HG03066 (cell line): ENCODE measurements at regions not wholly inside any gene's neighbourhood (a gene's known extent, or its start where the extent isn't known, plus 50 kb on each side); places are given as distances from the start of the nearest gene placed in this dataset.

Experiments used
- ATAC-seq: cut with Tn5 transposase; IDR thresholded peaks from one replicate; pipeline ENCODE4 v1.9.1; 2021; ENCODE audit warnings: low read depth; ENCODE audit not compliant: unreplicated experiment

DNA sequence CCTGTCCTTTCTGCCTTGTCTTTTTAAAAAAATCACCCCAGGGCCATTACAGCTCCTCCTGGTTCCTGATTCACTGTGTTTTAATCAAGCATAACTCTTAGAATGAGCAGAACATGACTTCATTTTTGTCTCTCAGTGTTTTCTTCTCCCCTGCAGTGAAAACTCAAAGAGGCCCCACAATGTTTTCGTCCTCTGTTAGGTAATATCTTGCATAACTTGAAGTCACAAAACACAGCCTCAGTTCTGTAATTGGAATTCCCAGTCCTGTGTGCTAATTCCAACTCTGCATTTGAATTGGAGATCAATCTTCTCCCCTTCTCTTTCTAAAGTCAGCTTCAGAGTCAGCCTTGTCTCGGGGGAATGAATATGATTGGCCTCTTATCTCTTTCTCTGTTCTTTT lies 186.5 kb upstream of the NAV2 start:
- no peak for ATAC-seq

DNA sequence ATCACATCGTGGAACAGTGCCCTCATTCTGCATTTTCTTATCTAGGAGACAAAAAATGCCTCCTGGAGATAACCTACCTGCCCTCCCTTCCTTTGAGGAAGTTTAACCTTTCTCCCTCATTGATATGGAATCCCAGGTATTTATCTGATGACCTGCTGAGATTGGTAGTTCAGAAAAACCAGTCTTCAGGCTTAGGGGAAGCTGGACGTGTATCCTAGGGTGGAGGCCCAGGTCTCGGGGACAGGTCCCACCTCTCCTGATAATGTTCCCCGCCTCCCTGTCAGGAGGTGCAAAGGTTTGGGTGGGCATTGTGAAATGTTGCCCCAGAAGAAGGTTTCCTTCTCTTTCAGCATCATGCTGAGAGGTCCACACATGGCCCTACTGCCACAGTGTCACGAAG lies 186.9 kb upstream of the NAV2 start:
- ATAC-seq, result no peak

- no peak for ATAC-seq
These were observed 187.4 kb upstream of the NAV2 start for GRCh38 chr11:19525276-19525675.

DNA sequence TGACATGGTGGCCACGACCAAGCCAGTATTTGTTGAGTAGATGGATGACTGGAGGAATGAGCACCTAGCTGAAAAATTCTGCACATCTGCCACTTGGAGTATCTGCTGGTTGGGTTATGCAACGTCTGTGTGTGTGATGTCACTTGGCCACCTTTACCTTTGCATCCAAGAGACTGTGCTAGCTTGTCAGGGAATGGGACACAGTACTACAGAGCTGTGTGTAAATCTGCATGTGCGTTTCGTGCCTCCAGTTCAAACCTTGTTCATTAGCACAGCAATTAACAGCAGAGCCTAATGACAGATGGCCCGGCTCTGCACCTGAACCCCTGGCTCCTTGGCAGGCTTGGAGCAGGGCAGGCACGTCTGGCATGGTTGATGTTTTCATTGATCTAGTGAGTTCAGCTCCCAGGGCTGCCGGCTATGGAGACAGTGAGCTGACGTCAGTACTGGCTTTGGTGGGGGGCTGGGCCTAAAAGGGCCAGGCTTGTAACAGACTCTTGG lies 188.4 kb upstream of the NAV2 start:
- no peak for ATAC-seq

DNA sequence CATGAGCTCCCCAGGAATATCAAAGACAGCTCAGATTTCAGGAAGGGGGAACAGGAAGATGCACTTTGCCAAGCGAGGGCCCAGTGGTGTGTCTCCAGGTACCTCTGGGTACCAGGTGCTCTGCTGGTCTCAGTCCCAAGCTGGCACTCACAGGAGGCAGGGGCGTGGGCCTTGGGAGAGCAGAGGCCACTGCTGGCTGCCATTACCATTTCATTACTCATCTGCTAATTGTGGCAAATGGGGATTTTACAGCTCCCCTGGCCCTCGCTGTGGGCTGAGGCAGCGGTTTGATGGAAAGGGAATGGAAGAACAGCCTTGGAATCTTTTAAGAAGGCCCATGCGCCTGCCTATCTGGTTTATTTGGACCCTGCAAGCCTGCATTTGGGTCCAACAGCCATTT lies 192.0 kb upstream of the NAV2 start:
- no peak for ATAC-seq

DNA sequence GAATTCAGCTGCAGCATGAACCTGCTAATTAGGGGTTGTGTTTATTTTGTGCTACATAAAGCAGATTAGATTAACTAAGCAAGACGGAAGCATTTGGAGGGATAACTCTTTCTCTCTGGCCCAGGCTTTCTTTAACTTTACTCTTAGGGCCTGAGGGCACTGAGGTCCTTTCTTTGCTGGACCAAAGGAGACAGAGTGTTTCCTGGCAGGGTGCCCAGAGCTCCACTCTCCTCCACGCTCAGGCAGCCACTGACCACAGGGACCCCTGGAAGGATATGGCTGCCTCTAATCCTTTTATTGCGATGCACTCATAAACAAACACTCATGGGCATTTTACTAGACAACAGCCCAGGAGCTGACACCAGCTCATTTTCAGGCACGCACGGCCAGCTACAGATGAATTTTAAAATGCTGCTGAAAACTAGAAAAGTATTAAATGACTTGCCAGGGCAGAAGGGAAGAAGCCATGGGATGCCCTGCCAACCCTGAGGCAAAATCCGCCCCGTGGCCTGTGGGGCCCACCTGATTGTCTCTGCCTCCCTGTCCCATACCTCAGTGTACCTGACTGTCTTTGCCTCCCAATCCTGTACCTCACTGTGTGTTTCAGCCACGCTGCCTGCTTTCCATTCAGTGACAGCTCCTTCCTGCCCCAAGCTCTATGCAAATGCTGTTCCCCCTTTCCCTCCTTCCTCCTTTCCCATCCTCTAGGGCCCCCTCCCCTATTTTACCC lies 192.6 kb upstream of the NAV2 start:
- ATAC-seq, result no peak

- ATAC-seq, result no peak
These were observed 193.3 kb upstream of the NAV2 start for GRCh38 chr11:19519353-19519752.

DNA sequence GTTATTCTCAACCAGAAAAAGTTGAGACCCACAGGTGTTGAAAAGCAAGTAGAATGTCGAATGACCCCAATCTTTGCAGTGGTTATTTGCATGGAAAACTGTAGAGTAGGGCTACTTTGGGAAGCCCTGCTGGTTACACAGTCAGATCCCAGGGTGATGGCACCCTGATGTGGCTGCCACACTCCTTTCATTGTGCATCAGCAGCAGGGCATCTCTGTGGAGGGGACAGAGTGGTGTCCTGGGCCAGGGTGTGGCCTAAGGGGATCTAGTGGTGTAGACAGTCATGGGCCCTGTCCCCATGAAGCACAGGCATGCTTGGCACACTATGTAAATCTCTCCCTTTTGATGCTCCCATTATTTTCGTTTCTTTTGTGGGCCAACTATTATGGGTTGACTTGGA lies 199.4 kb upstream of the NAV2 start:
- no peak for ATAC-seq

GRCh38 chr11:19512618-19513017 lies 200.0 kb upstream of the NAV2 start:
- ATAC-seq, result no peak

DNA sequence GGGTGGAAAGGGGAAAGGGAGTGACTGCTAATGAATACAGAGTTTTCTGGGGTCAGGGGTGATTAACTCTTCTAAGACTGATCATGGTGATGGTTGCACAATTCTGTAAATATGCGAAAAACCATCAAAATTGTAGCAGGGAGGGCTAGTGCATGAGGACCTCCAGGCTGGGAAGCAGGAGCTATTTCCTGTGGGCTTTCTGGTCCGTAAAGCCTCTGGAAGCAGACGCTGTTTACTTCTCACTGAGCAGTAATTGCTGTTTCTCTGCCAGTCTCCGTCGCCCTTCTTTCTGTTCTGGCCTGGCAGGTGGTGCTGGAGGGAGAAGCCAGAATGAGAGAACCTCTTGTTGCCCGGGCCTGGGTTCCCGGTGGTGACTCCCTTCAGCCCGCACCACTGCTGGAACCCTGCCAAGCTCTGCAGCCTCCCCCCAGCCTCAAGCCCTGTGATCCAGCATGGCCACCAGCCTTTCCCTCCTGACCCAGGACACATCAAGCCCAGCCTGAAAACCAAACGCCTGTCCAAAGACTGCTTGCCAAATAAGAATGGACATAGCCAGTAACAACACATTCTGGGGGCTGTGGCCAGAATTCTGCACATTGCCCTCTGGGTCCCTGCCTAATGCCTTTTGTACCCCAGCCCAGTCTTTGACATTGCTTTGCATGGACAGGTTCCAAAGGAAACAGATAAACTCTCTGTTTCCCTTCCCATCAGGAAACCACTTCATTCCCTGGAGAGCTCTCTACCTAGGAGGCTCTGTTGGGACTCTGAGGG lies 201.0 kb upstream of the NAV2 start:
- ATAC-seq, result no peak

GRCh38 chr11:19511066-19511412 lies 201.6 kb upstream of the NAV2 start:
- ATAC-seq, result no peak

- ATAC-seq, result no peak
These were observed 202.2 kb upstream of the NAV2 start for GRCh38 chr11:19510468-19510867.

DNA sequence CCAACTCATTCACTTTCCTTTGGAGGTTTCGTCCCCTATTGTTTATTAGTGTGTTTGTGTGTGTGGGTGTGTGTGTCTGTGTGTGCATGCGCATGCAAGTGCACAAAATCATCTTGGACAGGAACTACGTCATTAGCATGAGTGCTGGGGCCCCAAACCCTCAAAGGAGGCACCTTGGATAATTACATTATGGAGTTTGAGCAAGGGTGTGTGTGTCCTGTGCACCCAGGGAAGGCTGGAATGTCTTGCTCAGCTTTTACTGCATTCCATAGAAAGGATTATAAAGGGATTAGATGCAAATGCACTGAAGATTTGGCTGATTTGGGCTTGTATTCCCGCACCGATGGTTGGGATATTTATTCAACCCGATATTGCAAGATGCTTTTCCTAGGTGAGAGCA lies 203.4 kb upstream of the NAV2 start:
- no peak for ATAC-seq

DNA sequence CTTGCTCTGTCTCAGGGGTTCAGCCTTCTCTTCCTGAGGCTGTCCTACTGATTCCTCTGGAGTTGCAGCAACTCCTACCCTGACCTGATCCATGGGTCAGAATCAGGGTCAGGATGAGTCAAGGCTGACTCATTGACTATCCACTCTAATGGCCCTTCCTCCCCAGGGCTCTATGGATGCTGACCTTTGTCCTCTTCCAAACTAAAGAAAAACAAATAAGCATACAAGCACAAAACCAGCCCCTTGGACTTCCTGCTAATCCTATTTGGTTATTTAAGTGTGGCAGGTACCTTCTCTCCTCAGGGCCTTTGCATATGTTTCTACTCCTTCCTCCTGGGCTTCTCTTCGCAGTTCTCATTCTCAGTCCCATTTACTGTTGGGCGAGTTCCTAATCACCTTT lies 204.5 kb upstream of the NAV2 start:
- no peak for ATAC-seq

- no peak for ATAC-seq
These were observed 205.7 kb upstream of the NAV2 start for GRCh38 chr11:19506816-19507486.

DNA sequence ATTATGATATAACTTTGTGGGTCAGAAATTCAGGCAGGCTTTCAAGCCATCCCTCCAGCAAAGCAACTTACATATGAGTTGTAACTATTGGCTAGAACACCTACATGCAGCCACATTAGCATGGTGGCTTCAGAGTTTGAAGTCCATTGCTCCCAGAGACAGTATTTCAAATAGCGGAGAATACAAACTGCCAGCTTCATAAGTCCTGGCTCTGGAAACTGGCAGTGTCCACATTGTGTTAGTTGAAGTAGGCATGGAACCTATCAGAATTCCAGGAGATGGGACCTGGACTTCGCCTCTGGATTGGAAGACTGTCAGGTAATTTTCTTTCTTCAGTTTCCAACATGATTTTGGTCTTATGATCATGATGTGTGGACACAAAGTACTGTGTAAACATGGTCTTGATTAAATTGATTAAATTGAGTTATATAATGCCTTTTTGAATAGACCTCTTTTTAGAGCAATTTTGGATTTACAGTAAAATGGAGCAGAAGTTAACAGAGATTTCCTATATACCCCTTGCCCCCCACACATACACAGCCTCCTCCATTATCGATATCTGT lies 209.9 kb upstream of the NAV2 start:
- no peak for ATAC-seq

GRCh38 chr11:19501631-19502030 lies 211.0 kb upstream of the NAV2 start:
- ATAC-seq, result no peak

DNA sequence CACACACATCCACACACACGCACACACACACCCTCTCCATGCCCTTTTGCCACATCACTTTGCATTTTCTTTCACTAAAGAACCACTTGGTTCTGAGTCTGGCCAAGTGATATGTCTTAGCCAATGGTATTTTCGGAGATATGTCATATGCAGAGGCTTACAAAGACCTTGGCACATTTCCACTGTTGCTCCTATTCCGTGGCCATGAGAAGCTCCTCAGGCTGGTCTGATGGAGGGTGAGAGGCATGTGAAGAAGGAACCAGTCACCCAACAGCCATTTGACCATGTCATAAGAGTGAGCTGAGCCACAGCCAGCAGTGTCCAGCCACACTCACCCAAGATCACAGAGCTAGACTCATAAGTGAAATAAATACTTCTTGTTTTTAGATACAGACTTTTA lies 212.6 kb upstream of the NAV2 start:
- no peak for ATAC-seq

DNA sequence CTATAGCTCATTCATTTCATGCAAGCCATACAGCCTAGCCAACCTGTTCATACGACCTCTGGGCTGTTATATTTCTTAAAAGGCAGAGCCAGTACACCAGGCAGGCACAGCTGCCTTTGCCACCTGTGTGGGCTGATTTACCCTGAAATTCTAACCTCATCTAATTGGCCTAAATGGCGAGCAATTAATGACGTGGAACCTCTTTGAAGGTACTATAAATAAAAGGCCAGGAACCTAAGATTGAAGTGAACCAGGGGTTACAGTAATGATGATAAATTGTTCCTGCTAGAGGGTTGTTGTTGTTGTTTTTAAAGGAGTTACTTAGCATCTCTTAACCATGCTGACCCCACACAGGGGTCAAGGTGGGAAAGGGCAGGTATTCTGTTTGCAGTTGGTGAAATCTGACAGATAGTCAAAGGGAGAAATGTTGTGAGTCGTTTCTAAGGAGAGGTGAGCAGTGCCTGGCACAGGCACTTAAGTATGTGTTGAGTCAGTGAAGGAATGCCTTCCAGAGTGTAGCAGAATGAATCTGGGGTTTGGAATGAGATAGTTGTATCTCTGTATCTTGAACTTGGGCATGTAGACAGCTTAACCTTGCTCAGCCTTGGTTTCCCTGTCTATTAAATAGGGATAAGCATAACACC lies 213.5 kb upstream of the NAV2 start:
- ATAC-seq, result no peak

DNA sequence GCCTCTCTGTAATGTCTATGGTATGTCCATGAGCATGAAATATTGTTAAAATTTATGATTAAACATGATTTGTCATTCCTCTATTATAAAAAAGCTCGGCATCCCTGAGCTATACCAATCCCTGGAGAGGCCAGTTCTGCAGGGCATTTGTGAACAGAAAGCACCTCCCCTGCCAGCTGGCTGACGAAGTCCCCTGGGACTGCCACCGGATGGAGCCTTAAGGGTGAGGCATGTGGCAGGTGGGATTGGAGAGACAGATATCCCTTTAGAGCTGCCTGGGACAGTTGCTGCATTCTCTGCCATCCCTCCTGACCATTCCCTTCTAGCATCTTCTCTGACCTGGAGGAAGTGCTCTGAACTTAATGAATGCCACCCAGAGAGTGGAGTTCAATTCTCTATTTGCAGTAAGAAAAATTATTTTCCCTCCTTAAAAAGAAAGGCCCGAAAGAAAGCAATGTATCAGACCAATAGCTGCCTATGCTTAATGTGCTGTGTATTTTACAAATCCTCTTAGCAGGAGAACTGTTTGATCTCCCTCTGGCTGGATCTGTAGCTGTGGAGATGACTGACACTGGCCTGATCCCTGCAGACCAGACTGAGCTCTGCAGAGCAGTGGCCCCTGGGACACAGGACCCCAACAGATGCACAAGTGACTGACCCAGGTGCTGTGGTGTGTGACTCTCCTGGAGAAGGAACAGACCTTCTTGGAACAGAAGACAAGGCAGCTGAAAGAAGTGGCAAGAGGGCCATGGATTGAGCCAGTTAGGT lies 219.0 kb upstream of the NAV2 start:
- ATAC-seq, result no peak
